ENCODE measurements at regions not wholly inside any gene's neighbourhood (a gene's known extent, or its start where the extent isn't known, plus 50 kb on each side); places are given as distances from the start of the nearest gene placed in this dataset.

GRCh38 chr14:101066826-101067510 is 163.4 kb upstream of the RTL1 start:
- no peak for TF ChIP-seq EZH2phosphoT487 (conservative IDR thresholded peaks at IDR 0.05; ENCODE audit: low read length)
- no peak for TF ChIP-seq CTCF (IDR thresholded peaks at IDR 0.05; ENCODE audit: insufficient read depth, low read length, poor library complexity, severe bottlenecking)
